Prostate gland (tissue), 2 donors: ENCODE measurements at regions not wholly inside any gene's neighbourhood (a gene's known extent, or its start where the extent isn't known, plus 50 kb on each side); places are given as distances from the start of the nearest gene placed in this dataset.
"Not testable (repeated sequence)": the region's sequence is repeated elsewhere in the genome, so short reads cannot be mapped to it uniquely, and the experiment has no call there.

ENCODE experiments used
- DNase-seq: peaks from one replicate; pipeline ENCODE4 v3.0.0-alpha.2; 2019; ENCODE audit warnings: low spot score
- H3K27ac ChIP-seq, 2 donors: fragments of 200-600 bp; sonication (generic); 2 replicates each; pipeline ENCODE4 v1.5.1; 2017 to 2019
- H3K27me3 ChIP-seq: fragments of 200-600 bp; sonication (generic); replicated peaks from 2 replicates; pipeline ENCODE4 v1.5.1; 2019; ENCODE audit not compliant: insufficient read depth
- H3K36me3 ChIP-seq, 2 donors: fragments of 200-600 bp; sonication (generic); 1 replicate in 1 of 2; 2 replicates in 1 of 2; pipeline versions ENCODE4 v1.5.1 to v1.8.1; 2017 to 2019
- H3K4me1 ChIP-seq: fragments of 200-600 bp; sonication (generic); replicated peaks from 2 replicates; pipeline ENCODE4 v1.5.1; 2019
- H3K4me3 ChIP-seq, 2 donors: fragments of 200-600 bp; sonication (generic); 2 replicates each; pipeline ENCODE4 v1.5.1; 2017 to 2019
- H3K9me3 ChIP-seq: fragments of 200-600 bp; sonication (generic); 2 replicates; pipeline ENCODE4 v1.5.1; 2017
- POLR2A ChIP-seq: fragments of 450-650 bp; IDR thresholded peaks from one replicate; pipeline ENCODE4 v1.6.1; 2016; ENCODE audit warnings: antibody characterized with exemption, mild to moderate bottlenecking
- POLR2AphosphoS5 ChIP-seq: sonication (generic); formaldehyde crosslinking; IDR thresholded peaks from one replicate; pipeline ENCODE4 v1.6.1; 2017; ENCODE audit warnings: antibody characterized with exemption
- WGBS: methylation state at CpG from one replicate; pipeline ENCODE4 v1.1.5; 2018; 5-methylcytosine and 5-hydroxymethylcytosine counted together
- intact Hi-C: fragments of 100-400 bp; cut with DNase I; formaldehyde crosslinking; loops from one replicate; pipeline ENCODE4 v1.14.2; 2022
- TF ChIP-seq, protein P1 (sequence below), 4 experiments: fragments of 200-600 bp in 2 of 4; fragments of 450-650 bp in 2 of 4; sonication (generic) in 2 of 4; IDR thresholded peaks; 1 replicate in 3 of 4; 2 replicates in 1 of 4; pipeline ENCODE4 v1.5.1; 2016 to 2019; ENCODE audit warnings: antibody characterized with exemption in 4 of 4, mild to moderate bottlenecking in 2 of 4, moderate library complexity in 2 of 4

DNA sequence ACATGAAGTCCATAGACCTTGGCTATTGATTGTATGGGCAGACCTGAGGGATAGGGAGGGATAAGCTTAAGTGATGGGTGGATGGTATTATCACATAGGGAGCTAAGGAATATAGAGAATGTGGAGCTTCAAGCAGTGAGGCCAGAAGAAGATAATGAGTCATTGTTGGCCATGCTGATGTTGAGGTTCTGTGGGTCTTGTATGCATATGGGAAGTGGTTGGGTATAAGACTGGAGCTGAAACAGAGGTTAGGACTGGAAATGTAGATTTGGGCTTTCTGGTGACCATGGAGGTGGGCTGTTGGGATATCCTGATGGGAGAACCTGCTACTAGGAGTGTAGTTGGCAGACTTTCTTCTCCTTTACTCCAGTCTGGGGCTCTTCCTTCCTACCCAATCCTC lies 73.7 kb upstream of the TSC22D1 start:
- DNase-seq, result no peak
- no peaks in the 10 kb centered on the region for H3K27me3 ChIP-seq
- no peaks in the 10 kb centered on the region for H3K9me3 ChIP-seq
- intact Hi-C loops, result no loop called here
- no peaks in the 10 kb centered on the region for H3K4me1 ChIP-seq
- TF ChIP-seq POLR2AphosphoS5, result no peak
- TF ChIP-seq, protein P1, sequence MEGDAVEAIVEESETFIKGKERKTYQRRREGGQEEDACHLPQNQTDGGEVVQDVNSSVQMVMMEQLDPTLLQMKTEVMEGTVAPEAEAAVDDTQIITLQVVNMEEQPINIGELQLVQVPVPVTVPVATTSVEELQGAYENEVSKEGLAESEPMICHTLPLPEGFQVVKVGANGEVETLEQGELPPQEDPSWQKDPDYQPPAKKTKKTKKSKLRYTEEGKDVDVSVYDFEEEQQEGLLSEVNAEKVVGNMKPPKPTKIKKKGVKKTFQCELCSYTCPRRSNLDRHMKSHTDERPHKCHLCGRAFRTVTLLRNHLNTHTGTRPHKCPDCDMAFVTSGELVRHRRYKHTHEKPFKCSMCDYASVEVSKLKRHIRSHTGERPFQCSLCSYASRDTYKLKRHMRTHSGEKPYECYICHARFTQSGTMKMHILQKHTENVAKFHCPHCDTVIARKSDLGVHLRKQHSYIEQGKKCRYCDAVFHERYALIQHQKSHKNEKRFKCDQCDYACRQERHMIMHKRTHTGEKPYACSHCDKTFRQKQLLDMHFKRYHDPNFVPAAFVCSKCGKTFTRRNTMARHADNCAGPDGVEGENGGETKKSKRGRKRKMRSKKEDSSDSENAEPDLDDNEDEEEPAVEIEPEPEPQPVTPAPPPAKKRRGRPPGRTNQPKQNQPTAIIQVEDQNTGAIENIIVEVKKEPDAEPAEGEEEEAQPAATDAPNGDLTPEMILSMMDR (IDR thresholded peaks at IDR 0.05), result no peak
- no peak overlapping the region for H3K4me3 ChIP-seq
- no peak overlapping the region for H3K27ac ChIP-seq
- H3K36me3 ChIP-seq, result no peaks in the 10 kb centered on the region

DNA sequence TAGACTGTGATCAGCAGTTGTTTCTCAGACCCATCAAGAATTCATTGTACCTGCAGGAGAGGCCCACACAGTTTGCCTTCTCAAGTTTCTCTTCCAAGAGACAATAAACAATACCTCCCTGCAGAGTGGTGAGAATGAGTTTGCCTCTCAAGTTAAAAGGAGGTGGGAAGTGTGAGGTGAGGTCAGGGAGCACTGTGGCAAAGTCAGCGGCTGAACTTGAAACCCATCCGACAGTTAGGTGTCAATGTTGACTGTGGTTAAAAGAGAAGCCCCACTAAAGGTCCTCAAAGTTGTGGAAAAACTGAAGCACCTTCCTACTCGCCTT lies 72.9 kb upstream of the TSC22D1 start:
- Histone ChIP-seq H3K36me3 (no peaks in the 10 kb centered on the region), H3K9me3 (no peaks in the 10 kb centered on the region), H3K4me1 (no peaks in the 10 kb centered on the region), H3K27ac (no peak overlapping the region), H3K4me3 (no peak overlapping the region), H3K27me3 (no peaks in the 10 kb centered on the region)
- TF ChIP-seq POLR2AphosphoS5 (no peak), POLR2A (no peak)
- TF ChIP-seq, protein P1 (IDR thresholded peaks at IDR 0.05), result no peak
- DNase-seq, result no peak
- WGBS, result 67% methylated on average over 3 of the region's 3 CpGs
- intact Hi-C loops, result no loop called here

DNA sequence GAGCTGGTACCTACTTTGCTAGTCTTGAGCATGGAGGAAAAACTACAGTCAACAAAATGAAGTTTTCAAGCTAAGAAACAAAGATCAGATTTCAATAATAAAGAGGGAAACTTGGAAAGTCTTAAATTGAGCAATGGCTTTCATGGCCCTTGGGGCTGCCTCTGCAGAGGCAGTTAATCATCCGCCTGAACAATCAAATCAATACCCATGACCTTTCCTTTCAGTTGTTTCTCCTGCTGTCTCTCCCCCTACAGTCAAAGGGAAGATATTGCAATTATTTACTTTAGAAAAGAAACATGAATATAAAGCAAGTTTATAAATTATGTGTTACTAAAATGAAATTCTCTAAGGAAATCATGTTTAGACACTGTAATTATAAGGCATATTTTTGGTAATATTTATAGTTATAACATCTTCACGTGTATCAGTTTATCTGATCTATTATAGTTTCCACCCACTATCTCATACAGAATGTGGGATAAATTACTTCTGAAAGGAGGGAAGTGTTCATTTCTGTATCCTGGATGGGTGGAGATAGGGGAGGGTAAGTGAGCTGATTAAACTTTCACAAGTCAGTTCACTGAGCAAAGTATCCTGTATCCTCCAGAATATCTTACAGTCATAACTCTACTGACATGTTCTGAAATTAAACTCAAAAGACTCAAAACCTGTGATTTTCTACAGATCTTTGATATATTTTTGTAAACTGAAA lies 72.4 kb upstream of the TSC22D1 start:
- intact Hi-C loops, result no loop called here
- H3K27me3 ChIP-seq, result no peaks in the 10 kb centered on the region
- H3K4me3 ChIP-seq, result no peak overlapping the region
- H3K9me3 ChIP-seq, result no peaks in the 10 kb centered on the region
- DNase-seq, result no peak
- 66% methylated on average over 2 of the region's 2 CpGs for WGBS
- TF ChIP-seq POLR2AphosphoS5 (no peak), POLR2A (no peak)
- TF ChIP-seq, protein P1 (IDR thresholded peaks at IDR 0.05), result no peak
- no peaks in the 10 kb centered on the region for H3K4me1 ChIP-seq
- no peaks in the 10 kb centered on the region for H3K36me3 ChIP-seq
- H3K27ac ChIP-seq, result no peak overlapping the region

DNA sequence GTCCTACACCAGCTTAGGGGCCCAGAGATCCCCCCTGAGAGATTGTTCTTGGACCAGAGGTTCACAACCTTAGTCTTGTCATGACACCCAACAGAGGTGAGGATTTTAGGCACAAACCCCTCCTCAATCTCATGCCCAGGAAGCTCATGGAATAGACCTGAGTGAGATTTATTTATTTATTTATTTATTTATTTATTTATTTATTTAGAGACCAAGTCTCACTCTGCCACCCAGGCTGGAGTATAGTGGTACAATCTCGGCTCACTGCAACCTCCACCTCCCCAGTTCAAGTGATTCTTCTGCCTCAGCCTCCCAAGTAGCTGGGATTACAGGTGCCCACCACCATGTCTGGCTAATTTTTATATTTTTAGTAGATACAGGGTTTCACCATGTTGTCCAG lies 71.4 kb upstream of the TSC22D1 start:
- DNase-seq, H3K36me3 ChIP-seq, H3K9me3 ChIP-seq, H3K4me3 ChIP-seq, intact Hi-C loops, H3K4me1 ChIP-seq, H3K27ac ChIP-seq, H3K27me3 ChIP-seq: not testable (repeated sequence)
- 96% methylated on average over 1 of the region's 1 CpG for WGBS

DNA sequence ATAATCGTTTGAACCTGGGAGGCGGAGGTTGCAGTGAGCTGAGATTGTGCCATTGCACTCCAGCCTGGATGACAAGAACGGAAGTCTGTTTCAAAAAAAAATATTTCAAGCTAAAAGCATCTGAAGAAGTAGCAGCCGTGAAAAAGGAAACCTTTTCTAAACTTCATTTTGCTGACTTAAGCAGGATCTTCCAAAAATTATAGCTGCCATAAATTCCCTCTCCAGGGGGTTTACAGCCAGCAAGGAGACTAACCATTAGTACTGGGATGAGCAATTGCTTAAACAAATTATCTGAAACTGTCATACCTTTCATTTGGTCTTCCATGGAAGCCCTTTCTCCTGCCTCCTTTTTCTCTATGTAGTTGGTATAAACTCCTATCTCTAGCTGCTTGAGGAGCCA lies 69.9 kb upstream of the TSC22D1 start:
- no peaks in the 10 kb centered on the region for H3K4me1 ChIP-seq
- no peak overlapping the region for H3K27ac ChIP-seq
- H3K27me3 ChIP-seq, result no peaks in the 10 kb centered on the region
- intact Hi-C loops, result no loop called here
- WGBS, result 79% methylated on average over 4 of the region's 4 CpGs
- DNase-seq, result no peak
- no peak overlapping the region for H3K4me3 ChIP-seq
- no peaks in the 10 kb centered on the region for H3K36me3 ChIP-seq
- TF ChIP-seq, protein P1 (IDR thresholded peaks at IDR 0.05), result no peak
- TF ChIP-seq POLR2A, result no peak
- TF ChIP-seq POLR2AphosphoS5, result no peak
- no peaks in the 10 kb centered on the region for H3K9me3 ChIP-seq
